ENCODE measurements at regions not wholly inside any gene's neighbourhood (a gene's known extent, or its start where the extent isn't known, plus 50 kb on each side); places are given as distances from the start of the nearest gene placed in this dataset.

GRCh38 chr1:244157731-244158438, 106.8 kb downstream of the ZBTB18 start:
- no peak for DNase-seq

- DNase-seq: no peak
Observed at GRCh38 chr1:244159646-244160045, 108.6 kb downstream of the ZBTB18 start.

GRCh38 chr1:244160455-244161235, 109.6 kb downstream of the ZBTB18 start:
- peak; percentile 47 to 79 (median 63) for DNase-seq

DNA sequence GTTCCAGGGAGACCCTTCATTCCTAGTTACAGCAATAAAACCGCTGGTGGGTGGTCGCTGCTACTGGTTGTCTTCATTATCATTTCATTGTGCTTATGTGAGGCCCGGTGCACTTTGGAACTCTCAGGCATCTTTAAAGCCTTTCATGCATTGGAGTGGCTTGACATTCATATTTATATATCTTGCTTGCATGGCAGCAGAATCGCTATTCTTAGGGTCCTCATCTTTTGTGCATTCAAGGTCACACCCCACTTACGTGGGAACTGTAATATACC, 110.1 kb downstream of the ZBTB18 start:
- no peak for DNase-seq

DNA sequence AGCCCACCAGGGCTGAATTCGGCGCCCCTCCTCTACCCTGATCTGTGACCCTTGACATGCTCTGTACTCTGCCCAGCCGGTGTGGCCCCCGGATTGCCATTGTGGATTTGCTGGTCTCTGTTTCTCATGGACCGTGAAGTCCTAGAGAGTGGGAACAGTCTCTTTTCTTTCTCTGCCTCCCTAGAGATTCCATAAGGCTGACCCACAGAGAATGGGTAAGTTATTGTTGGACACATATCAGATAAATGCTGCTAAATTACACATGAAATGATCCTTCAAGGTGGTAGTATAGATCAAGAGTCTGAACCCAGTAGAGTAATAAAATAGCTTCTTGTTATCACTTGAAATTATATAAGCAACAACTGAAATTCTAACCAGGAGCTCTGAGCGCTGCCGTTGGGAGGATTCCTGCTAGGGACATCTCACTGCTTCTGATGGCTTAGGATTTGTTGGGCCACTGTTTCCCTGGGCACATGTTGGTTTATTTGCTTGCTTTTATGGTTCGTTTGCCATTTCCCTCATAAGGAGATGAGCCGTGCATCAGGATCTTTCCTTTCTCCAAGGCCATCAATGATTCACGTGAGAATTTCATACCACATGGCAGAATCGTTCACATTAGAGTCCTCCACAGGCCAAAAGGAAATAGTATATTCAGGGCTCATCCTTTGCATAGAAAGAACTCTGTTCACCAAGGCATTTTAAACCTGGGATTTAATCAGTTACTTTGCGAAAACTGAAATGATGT, 111.9 kb downstream of the ZBTB18 start:
- no peak for DNase-seq

DNA sequence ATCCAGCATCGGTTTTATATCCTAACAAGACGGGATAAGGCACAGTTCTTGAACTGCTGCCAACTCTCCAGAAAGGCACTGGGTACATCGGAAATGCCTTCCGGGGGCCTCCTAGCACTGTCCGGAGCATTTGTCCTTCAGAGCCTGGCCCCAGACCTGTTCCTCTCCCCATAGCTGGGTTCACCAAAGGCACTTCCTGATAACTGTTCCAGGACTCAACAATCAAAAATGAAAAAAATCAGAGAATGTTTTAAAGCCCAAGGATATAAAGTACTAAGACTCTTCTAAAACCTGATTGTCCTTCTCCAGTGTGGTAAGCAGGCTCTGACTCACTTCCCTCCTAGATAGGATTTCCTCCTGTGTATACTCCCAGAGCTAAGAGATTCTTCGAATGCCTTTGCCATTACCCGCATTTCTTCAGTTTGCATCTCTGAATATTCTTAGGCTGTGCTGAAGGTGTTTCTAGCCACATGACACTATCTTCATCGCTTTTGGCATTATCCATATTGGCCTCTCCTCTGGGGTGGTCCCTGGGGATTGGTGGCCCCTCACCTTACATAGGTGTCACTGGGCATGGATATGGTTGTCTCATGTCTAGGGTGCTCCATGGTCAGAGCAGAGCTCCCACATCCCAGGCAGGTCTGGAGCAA, 112.9 kb downstream of the ZBTB18 start:
- peak; percentile 8 to 43 (median 30) for DNase-seq

- DNase-seq: no peak
Observed at GRCh38 chr1:244164511-244164890, 113.4 kb downstream of the ZBTB18 start.

- no peak for DNase-seq
Observed at GRCh38 chr1:244165021-244165420, 113.9 kb downstream of the ZBTB18 start.

GRCh38 chr1:244165701-244166100, 114.6 kb downstream of the ZBTB18 start:
- no peak for DNase-seq

- DNase-seq: no peak
Observed at GRCh38 chr1:244171241-244171985, 120.3 kb downstream of the ZBTB18 start.

- DNase-seq: no peak
Observed at GRCh38 chr1:244173240-244173639, 122.2 kb downstream of the ZBTB18 start.

GRCh38 chr1:244173769-244174168, 122.7 kb downstream of the ZBTB18 start:
- DNase-seq: no peak

DNA sequence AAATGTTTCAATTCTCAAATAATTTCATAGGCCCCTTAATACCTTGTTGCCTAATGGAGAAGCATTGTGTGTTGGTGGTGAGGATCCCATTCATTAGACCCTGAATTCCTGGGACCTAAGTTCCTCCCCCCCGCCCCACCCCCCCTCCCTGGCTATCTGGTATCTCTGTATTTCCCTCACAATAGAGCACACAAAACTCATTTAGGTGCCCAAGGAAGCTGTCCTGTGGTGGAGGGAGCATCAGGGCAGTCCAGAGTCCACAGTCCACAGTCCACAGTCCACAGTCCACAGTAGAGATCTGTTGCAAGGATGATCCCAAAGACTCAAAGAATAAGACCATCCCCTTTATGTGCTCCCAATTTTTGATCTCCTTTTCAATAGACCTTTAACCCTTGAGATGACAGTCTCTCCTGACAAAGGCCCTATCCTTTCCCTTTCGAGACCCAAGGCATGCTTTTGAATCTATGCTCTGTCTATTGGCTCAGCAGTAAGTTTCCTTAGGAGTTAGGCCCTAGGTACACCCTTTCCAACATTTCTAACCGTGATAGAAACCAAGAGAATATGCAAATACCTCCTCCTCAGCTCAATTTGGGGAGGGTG, 123.9 kb downstream of the ZBTB18 start:
- DNase-seq: no peak

GRCh38 chr1:244176201-244176600, 125.1 kb downstream of the ZBTB18 start:
- DNase-seq: no peak

- DNase-seq: no peak
Observed at GRCh38 chr1:244180256-244180655, 129.2 kb downstream of the ZBTB18 start.

DNA sequence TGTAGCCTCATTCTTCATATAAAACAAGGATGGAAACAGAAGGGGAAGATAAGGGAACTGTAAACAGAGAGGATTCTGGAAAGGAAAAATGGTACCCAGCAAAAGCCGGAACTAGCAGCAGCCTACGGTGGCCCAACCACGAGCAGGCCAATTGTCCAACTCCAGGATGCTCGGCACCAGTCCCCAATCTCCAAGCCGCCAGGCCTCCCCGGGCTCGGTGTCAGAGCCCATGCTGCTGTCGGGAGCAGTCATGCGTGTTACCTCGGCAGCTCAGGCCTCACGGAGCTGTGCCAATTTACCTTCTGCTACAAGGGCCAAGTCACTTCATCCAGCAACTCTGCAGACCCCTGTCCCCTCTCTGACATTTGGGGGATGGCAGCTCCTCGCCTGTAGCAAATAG, 130.8 kb downstream of the ZBTB18 start:
- DNase-seq: no peak

- DNase-seq: no peak
Observed at GRCh38 chr1:244183037-244183436, 132.0 kb downstream of the ZBTB18 start.

GRCh38 chr1:244186372-244186771, 135.3 kb downstream of the ZBTB18 start:
- no peak for DNase-seq

DNA sequence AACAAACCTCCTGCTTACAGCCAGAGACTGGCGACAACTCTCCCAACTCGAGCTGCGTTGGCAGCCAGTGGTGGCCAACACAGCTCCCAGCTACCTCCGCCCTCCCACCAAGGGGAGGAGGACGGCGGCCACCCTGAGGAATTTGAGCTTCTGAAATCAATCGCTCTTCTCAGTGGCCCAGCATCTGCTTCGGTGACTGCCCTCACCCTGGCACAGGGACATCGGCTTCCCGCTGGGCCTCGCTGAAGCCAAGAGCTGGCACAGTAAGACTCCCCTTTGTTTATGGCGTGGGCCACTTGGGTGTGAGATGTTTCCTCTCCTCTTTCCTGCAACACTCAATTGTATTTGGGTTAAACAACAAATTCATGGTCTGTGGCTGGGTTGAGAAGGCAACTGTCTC, 136.2 kb downstream of the ZBTB18 start:
- DNase-seq: no peak

DNA sequence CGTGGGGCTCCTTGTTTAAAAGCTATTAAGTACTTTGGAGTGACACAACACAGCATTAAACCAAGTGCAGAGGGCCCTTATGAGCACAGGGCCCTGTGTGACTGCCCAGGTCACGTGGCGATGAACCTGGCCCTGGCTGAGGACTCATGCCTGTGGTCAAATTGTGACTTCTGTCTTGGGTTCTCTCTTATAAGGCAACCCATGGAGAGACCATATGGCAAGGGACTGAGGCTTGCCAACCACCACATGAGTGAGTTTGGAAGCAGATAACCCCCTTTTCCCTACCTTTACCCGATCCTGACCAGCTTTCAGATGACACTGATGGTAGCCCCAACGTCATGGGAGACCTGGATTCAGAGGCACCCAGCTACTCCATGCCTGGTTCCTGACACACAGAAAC, 140.5 kb downstream of the ZBTB18 start:
- no peak for DNase-seq

DNA sequence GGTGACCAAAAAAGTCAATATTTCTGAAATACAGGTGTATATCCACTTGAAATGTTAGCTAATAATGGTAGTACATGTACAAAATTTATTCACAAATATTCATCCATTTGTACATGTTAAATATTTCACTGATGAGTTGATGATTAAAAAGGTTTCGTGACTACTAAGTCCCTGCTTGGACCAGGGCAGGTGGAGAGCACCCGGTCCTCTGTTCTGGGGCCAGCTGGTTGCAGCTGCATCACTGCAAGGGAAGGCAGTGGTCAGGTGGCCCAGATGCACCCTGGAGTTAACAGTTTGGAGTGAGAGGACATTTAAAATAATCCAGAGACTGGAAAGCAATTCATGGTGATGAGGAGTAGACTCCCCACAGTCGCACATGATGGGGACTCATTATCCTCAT, 141.2 kb downstream of the ZBTB18 start:
- no peak for DNase-seq
